GM23338 (cell line): ENCODE measurements at regions not wholly inside any gene's neighbourhood (a gene's known extent, or its start where the extent isn't known, plus 50 kb on each side); places are given as distances from the start of the nearest gene placed in this dataset.

Experiments used
- CREB1 ChIP-seq: fragments of 250-450 bp; sonication (Bioruptor Pico); IDR thresholded peaks from 2 replicates; pipeline ENCODE4 v1.5.0; 2020; ENCODE audit warnings: low read depth, mild to moderate bottlenecking, moderate library complexity
- CTCF ChIP-seq, 2 experiments: fragments of 200-600 bp in 1 of 2; sonication (generic) in 1 of 2; conservative IDR thresholded peaks; 2 replicates each; pipeline versions ENCODE4 v1.5.1 to v1.6.1; 2016 to 2017; ENCODE audit warnings: antibody characterized with exemption in 2 of 2, low read depth in 2 of 2, mild to moderate bottlenecking in 2 of 2, moderate library complexity in 1 of 2
- EZH2 ChIP-seq: fragments of 200-600 bp; sonication (generic); IDR thresholded peaks from one replicate; pipeline ENCODE4 v1.8.0; 2017; ENCODE audit warnings: antibody characterized with exemption, mild to moderate bottlenecking, low read depth; ENCODE audit not compliant: unreplicated experiment
- EZH2phosphoT487 ChIP-seq: fragments of 200-600 bp; sonication (generic); IDR thresholded peaks from one replicate; pipeline ENCODE4 v1.8.1; 2018; ENCODE audit warnings: antibody characterized with exemption; ENCODE audit not compliant: unreplicated experiment
- JUNB ChIP-seq: IDR thresholded peaks from one replicate; pipeline ENCODE4 v1.6.1; 2016; ENCODE audit warnings: antibody characterized with exemption; ENCODE audit not compliant: unreplicated experiment
- POLR2AphosphoS5 ChIP-seq: IDR thresholded peaks from 2 replicates; pipeline ENCODE4 v1.6.1; 2016; ENCODE audit warnings: antibody characterized with exemption, low read depth
- ZNF114 ChIP-seq: fragments of 250-450 bp; sonication (Bioruptor Pico); IDR thresholded peaks from 2 replicates; pipeline ENCODE4 v1.5.0; 2020; ENCODE audit warnings: mild to moderate bottlenecking, moderate library complexity

GRCh38 chr4:131426023-131426758, 1722.9 kb upstream of the PCDH10 start:
- no peak for TF ChIP-seq CTCF (conservative IDR thresholded peaks at IDR 0.05; ENCODE audit: low read depth in 2 of 2)
- TF ChIP-seq ZNF114 (CRISPR knock-in tag), result no peak
- no peak for TF ChIP-seq POLR2AphosphoS5
- no peak for TF ChIP-seq EZH2
- TF ChIP-seq EZH2phosphoT487, result no peak
- TF ChIP-seq CREB1 (CRISPR knock-in tag), result no peak
- no peak for TF ChIP-seq JUNB
